Spleen (tissue), 11 donors: ENCODE measurements at regions not wholly inside any gene's neighbourhood (a gene's known extent, or its start where the extent isn't known, plus 50 kb on each side); places are given as distances from the start of the nearest gene placed in this dataset.

ENCODE experiments used
- DNase-seq: peaks from one replicate; pipeline ENCODE4 v3.0.0-alpha.2; 2020
- H3K27ac ChIP-seq, 8 donors: fragments of 200-600 bp; sonication (generic) in 7 of 8; 1 replicate in 4 of 8; 2 replicates in 4 of 8; pipeline versions ENCODE4 v1.5.0 to v1.8.0; 2016 to 2021; ENCODE audit warnings: inconsistent platforms in 4 of 8, mild to moderate bottlenecking in 4 of 8, moderate library complexity in 1 of 8
- H3K27me3 ChIP-seq, 7 donors: fragments of 200-600 bp; sonication (generic) in 6 of 7; replicated peaks in 1 of 7; 1 replicate in 4 of 7; 2 replicates in 3 of 7; pipeline versions ENCODE4 v1.5.0 to v1.8.0; 2016 to 2021; ENCODE audit warnings: inconsistent platforms in 3 of 7, mild to moderate bottlenecking in 1 of 7
- H3K36me3 ChIP-seq, 6 donors: fragments of 200-600 bp; sonication (generic) in 5 of 6; 1 replicate in 4 of 6; 2 replicates in 2 of 6; pipeline versions ENCODE4 v1.5.0 to v1.8.0; 2016 to 2021; ENCODE audit warnings: inconsistent platforms in 2 of 6
- H3K4me1 ChIP-seq, 6 donors: fragments of 200-600 bp; sonication (generic) in 5 of 6; 1 replicate in 3 of 6; 2 replicates in 3 of 6; pipeline versions ENCODE4 v1.5.0 to v1.8.0; 2016 to 2021; ENCODE audit warnings: inconsistent platforms in 3 of 6
- H3K4me3 ChIP-seq, 8 donors: fragments of 200-600 bp; sonication (generic) in 7 of 8; 1 replicate in 4 of 8; 2 replicates in 4 of 8; pipeline versions ENCODE4 v1.5.0 to v1.8.0; 2016 to 2021; ENCODE audit warnings: inconsistent platforms in 4 of 8, mild to moderate bottlenecking in 4 of 8, moderate library complexity in 2 of 8
- H3K9me3 ChIP-seq, 8 donors: fragments of 200-600 bp; sonication (generic) in 7 of 8; 1 replicate in 4 of 8; 2 replicates in 4 of 8; pipeline versions ENCODE4 v1.5.0 to v1.8.0; 2016 to 2021; ENCODE audit warnings: inconsistent platforms in 4 of 8
- CTCF ChIP-seq, 11 experiments: fragments of 200-600 bp in 7 of 11; fragments of 450-650 bp in 4 of 11; sonication (generic) in 4 of 11; IDR thresholded peaks in 8 of 11; conservative IDR thresholded peaks in 3 of 11; 1 replicate in 7 of 11; 2 replicates in 4 of 11; pipeline versions ENCODE4 v1.4.0 to v1.8.0; 2016 to 2021; ENCODE audit warnings: antibody characterized with exemption in 11 of 11, inconsistent platforms in 4 of 11, mild to moderate bottlenecking in 1 of 11
- POLR2A ChIP-seq, 3 donors: fragments of 450-650 bp; IDR thresholded peaks; one replicate each; pipeline ENCODE4 v1.5.1; 2017; ENCODE audit warnings: antibody characterized with exemption in 3 of 3, mild to moderate bottlenecking in 1 of 3
- POLR2AphosphoS5 ChIP-seq, 3 donors: sonication (generic); formaldehyde crosslinking; IDR thresholded peaks; one replicate each; pipeline ENCODE4 v1.5.1; 2017; ENCODE audit warnings: antibody characterized with exemption in 3 of 3
- WGBS, 5 donors: extraction: QIAGEN DNeasy Blood & Tissue Kit in 3 of 5; methylation state at CpG; one replicate each; pipeline versions ENCODE4 v1.1.5 to v1.1.7; 2013 to 2018; 5-methylcytosine and 5-hydroxymethylcytosine counted together
- intact Hi-C: fragments of 100-400 bp; cut with DNase I; formaldehyde crosslinking; loops from one replicate; pipeline ENCODE4 v1.15.0; 2023; ENCODE audit warnings: low total_unique reads
- donor health status: healthy with polysubstance abuse.
- donor health status: DM: no; HTN: no; CAD: no; lungs with moderate emphysema.
- donor health status: DM: no; HTN: no; CAD: no.
- donor health status: Bipolar disorder and iron deficiency.
- donor health status: healthy.
- donor health status: DM: no; HTN: no; CAD: no.
- donor health status: DM: yes; HTN: yes; CAD: no.

GRCh38 chr11:44397586-44398178, 87.7 kb upstream of the ALX4 start:
- H3K36me3 ChIP-seq = no peaks in the 10 kb centered on the region
- TF ChIP-seq POLR2AphosphoS5 (IDR thresholded peaks at IDR 0.05) (no peak), POLR2A (IDR thresholded peaks at IDR 0.05) (no peak)
- peaks cover 0 to 5% (median 0%) of the 10 kb centered on the region in 8 donors for H3K9me3 ChIP-seq
- intact Hi-C loops = no loop called here
- H3K4me1 ChIP-seq = no peaks in the 10 kb centered on the region
- no peak overlapping the region for H3K4me3 ChIP-seq
- 83 to 94% (median 90%) methylated on average over 7 of the region's 7 CpGs for WGBS, 5 donors
- H3K27me3 ChIP-seq = peaks cover 0 to 34% (median 12%) of the 10 kb centered on the region in 7 donors
- H3K27ac ChIP-seq = no peak overlapping the region
- no peak for DNase-seq

GRCh38 chr11:44398266-44399030, 88.5 kb upstream of the ALX4 start:
- TF ChIP-seq POLR2AphosphoS5 (IDR thresholded peaks at IDR 0.05) = no peak
- no peak for TF ChIP-seq POLR2A (IDR thresholded peaks at IDR 0.05)
- no peak for TF ChIP-seq CTCF (IDR thresholded peaks at IDR 0.05 in 8 of 11, conservative IDR thresholded peaks at IDR 0.05 in 3 of 11)
- DNase-seq = no peak

GRCh38 chr11:44399968-44400367, 90.0 kb upstream of the ALX4 start:
- Histone ChIP-seq H3K9me3 (peaks cover 0 to 2% (median 0%) of the 10 kb centered on the region in 8 donors), H3K27me3 (peaks cover 0 to 44% (median 12%) of the 10 kb centered on the region in 7 donors), H3K4me3 (no peak overlapping the region), H3K27ac (no peak overlapping the region), H3K4me1 (no peaks in the 10 kb centered on the region), H3K36me3 (no peaks in the 10 kb centered on the region)
- no peak for DNase-seq
- 28 to 40% (median 32%) methylated on average over 2 of the region's 2 CpGs for WGBS, 5 donors
- intact Hi-C loops = no loop called here
- TF ChIP-seq CTCF (IDR thresholded peaks at IDR 0.05 in 8 of 11, conservative IDR thresholded peaks at IDR 0.05 in 3 of 11) (no peak), POLR2AphosphoS5 (IDR thresholded peaks at IDR 0.05) (no peak), POLR2A (IDR thresholded peaks at IDR 0.05) (no peak)

More at GRCh38 chr11:44398266-44399030, 88.5 kb upstream of the ALX4 start:
- H3K27ac ChIP-seq = no peak overlapping the region
- WGBS, 5 donors = 71 to 82% (median 76%) methylated on average over 4 to 15 of the region's 15 CpGs
- H3K36me3 ChIP-seq = no peaks in the 10 kb centered on the region
- no peak overlapping the region for H3K4me3 ChIP-seq
- intact Hi-C loops = no loop called here
- H3K27me3 ChIP-seq = peaks cover 0 to 34% (median 12%) of the 10 kb centered on the region in 7 donors
- H3K9me3 ChIP-seq = peaks cover 0 to 5% (median 0%) of the 10 kb centered on the region in 8 donors
- H3K4me1 ChIP-seq = no peaks in the 10 kb centered on the region

GRCh38 chr11:44400431-44400830, 90.5 kb upstream of the ALX4 start:
- H3K9me3 ChIP-seq = no peaks in the 10 kb centered on the region
- H3K4me1 ChIP-seq = no peaks in the 10 kb centered on the region
- peaks cover 0 to 44% (median 12%) of the 10 kb centered on the region in 7 donors for H3K27me3 ChIP-seq
- no peaks in the 10 kb centered on the region for H3K36me3 ChIP-seq
- 84 to 91% (median 88%) methylated on average over 5 of the region's 5 CpGs for WGBS, 5 donors
- H3K27ac ChIP-seq = no peak overlapping the region
- TF ChIP-seq POLR2AphosphoS5 (IDR thresholded peaks at IDR 0.05) = no peak
- TF ChIP-seq POLR2A (IDR thresholded peaks at IDR 0.05) = no peak
- TF ChIP-seq CTCF (IDR thresholded peaks at IDR 0.05 in 8 of 11, conservative IDR thresholded peaks at IDR 0.05 in 3 of 11) = no peak
- intact Hi-C loops = no loop called here
- no peak for DNase-seq
- H3K4me3 ChIP-seq = no peak overlapping the region
